ENCODE measurements at regions not wholly inside any gene's neighbourhood (a gene's known extent, or its start where the extent isn't known, plus 50 kb on each side); places are given as distances from the start of the nearest gene placed in this dataset.

GRCh38 chr2:37786854-37787253 is 115.4 kb upstream of the CDC42EP3 start:
- DNase-seq (ENCODE audit: low read depth in 2 of 2) = no peak
- H3K27me3 ChIP-seq (ENCODE audit: control insufficient read depth, insufficient read depth, low read length) = no peaks in the 10 kb centered on the region
- H2AFZ ChIP-seq (ENCODE audit: low read length) = no peak overlapping the region
- H3K4me3 ChIP-seq (replicated peaks in 1 of 4; ENCODE audit: control extremely low read depth in 1 of 4, insufficient read depth in 1 of 4, low read depth in 3 of 4, low read length in 4 of 4) = no peak overlapping the region
- H4K20me1 ChIP-seq (ENCODE audit: control insufficient read depth, extremely low read depth, insufficient read depth, low read length) = no peaks in the 10 kb centered on the region
- H3K79me2 ChIP-seq (ENCODE audit: control insufficient read depth, insufficient read depth, low read length) = no peaks in the 10 kb centered on the region
- no peak overlapping the region for H3K9ac ChIP-seq (ENCODE audit: insufficient read depth, low read length)
- no peaks in the 10 kb centered on the region for H3K36me3 ChIP-seq (ENCODE audit: control insufficient read depth, insufficient read depth, low read length)
- TF ChIP-seq EZH2 (IDR thresholded peaks at IDR 0.05; ENCODE audit: low read length, missing control alignments) (no peak), CTCF (conservative IDR thresholded peaks at IDR 0.05 in 1 of 2, IDR thresholded peaks at IDR 0.05 in 1 of 2; ENCODE audit: low read depth in 1 of 2, low read length in 2 of 2) (no peak)
- no peak overlapping the region for H3K4me2 ChIP-seq (ENCODE audit: extremely low read depth, insufficient read depth, low read length)
- H3K9me3 ChIP-seq (ENCODE audit: control insufficient read depth, insufficient read depth, low read depth, low read length) = no peaks in the 10 kb centered on the region
- no peak overlapping the region for H3K27ac ChIP-seq (ENCODE audit: insufficient read depth, low read length)
- H3K4me1 ChIP-seq (ENCODE audit: control insufficient read depth, extremely low read depth, insufficient read depth, low read length) = peaks cover 14% of the 10 kb centered on the region

GRCh38 chr2:37788602-37789209 is 117.3 kb upstream of the CDC42EP3 start:
- Histone ChIP-seq H3K79me2 (ENCODE audit: control insufficient read depth, insufficient read depth, low read length) (no peaks in the 10 kb centered on the region), H3K4me3 (replicated peaks in 1 of 4; ENCODE audit: control extremely low read depth in 1 of 4, insufficient read depth in 1 of 4, low read depth in 3 of 4, low read length in 4 of 4) (no peak overlapping the region), H3K36me3 (ENCODE audit: control insufficient read depth, insufficient read depth, low read length) (no peaks in the 10 kb centered on the region), H3K27ac (ENCODE audit: insufficient read depth, low read length) (no peak overlapping the region), H3K4me1 (ENCODE audit: control insufficient read depth, extremely low read depth, insufficient read depth, low read length) (peaks cover 5% of the 10 kb centered on the region), H3K9ac (ENCODE audit: insufficient read depth, low read length) (no peak overlapping the region), H4K20me1 (ENCODE audit: control insufficient read depth, extremely low read depth, insufficient read depth, low read length) (no peaks in the 10 kb centered on the region), H2AFZ (ENCODE audit: low read length) (no peak overlapping the region), H3K9me3 (ENCODE audit: control insufficient read depth, insufficient read depth, low read depth, low read length) (no peaks in the 10 kb centered on the region), H3K4me2 (ENCODE audit: extremely low read depth, insufficient read depth, low read length) (no peak overlapping the region), H3K27me3 (ENCODE audit: control insufficient read depth, insufficient read depth, low read length) (no peaks in the 10 kb centered on the region)
- DNase-seq (ENCODE audit: low read depth in 2 of 2) = no peak
- TF ChIP-seq EZH2 (IDR thresholded peaks at IDR 0.05; ENCODE audit: low read length, missing control alignments) (no peak), CTCF (conservative IDR thresholded peaks at IDR 0.05 in 1 of 2, IDR thresholded peaks at IDR 0.05 in 1 of 2; ENCODE audit: low read depth in 1 of 2, low read length in 2 of 2) (no peak)

- Histone ChIP-seq H3K9me3 (ENCODE audit: control insufficient read depth, insufficient read depth, low read depth, low read length) (no peaks in the 10 kb centered on the region), H4K20me1 (ENCODE audit: control insufficient read depth, extremely low read depth, insufficient read depth, low read length) (no peaks in the 10 kb centered on the region), H3K4me1 (ENCODE audit: control insufficient read depth, extremely low read depth, insufficient read depth, low read length) (peaks cover 6% of the 10 kb centered on the region), H3K79me2 (ENCODE audit: control insufficient read depth, insufficient read depth, low read length) (no peaks in the 10 kb centered on the region), H3K27ac (ENCODE audit: insufficient read depth, low read length) (no peak overlapping the region), H3K4me2 (ENCODE audit: extremely low read depth, insufficient read depth, low read length) (no peak overlapping the region), H3K4me3 (replicated peaks in 1 of 4; ENCODE audit: control extremely low read depth in 1 of 4, insufficient read depth in 1 of 4, low read depth in 3 of 4, low read length in 4 of 4) (no peak overlapping the region), H3K27me3 (ENCODE audit: control insufficient read depth, insufficient read depth, low read length) (no peaks in the 10 kb centered on the region), H2AFZ (ENCODE audit: low read length) (no peak overlapping the region), H3K9ac (ENCODE audit: insufficient read depth, low read length) (no peak overlapping the region), H3K36me3 (ENCODE audit: control insufficient read depth, insufficient read depth, low read length) (no peaks in the 10 kb centered on the region)
- TF ChIP-seq CTCF (conservative IDR thresholded peaks at IDR 0.05 in 1 of 2, IDR thresholded peaks at IDR 0.05 in 1 of 2; ENCODE audit: low read depth in 1 of 2, low read length in 2 of 2) = no peak
- no peak for TF ChIP-seq EZH2 (IDR thresholded peaks at IDR 0.05; ENCODE audit: low read length, missing control alignments)
- DNase-seq (ENCODE audit: low read depth in 2 of 2) = peak in 1 of 2 donors; percentile 46
Measured at GRCh38 chr2:37790019-37790418, 118.6 kb upstream of the CDC42EP3 start.
